Pancreas (tissue), 10 donors: ENCODE measurements at regions not wholly inside any gene's neighbourhood (a gene's known extent, or its start where the extent isn't known, plus 50 kb on each side); places are given as distances from the start of the nearest gene placed in this dataset.

Experiments used
- ATAC-seq, 4 donors: fragments of 200-7000 bp; cut with Tn5 transposase; one replicate each; pipeline versions ENCODE4 v1.8.0 to v1.9.1; 2020; ENCODE audit warnings: mild to moderate bottlenecking in 4 of 4, moderate library complexity in 4 of 4
- DNase-seq, 6 donors: peaks; one replicate each; pipeline ENCODE4 v3.0.0-alpha.2; 2020
- FAIRE-seq: peaks from 2 replicates; lab custom pipeline; 2012; peaks lifted over from hg19 to GRCh38; lab: Jason Lieb, UNC
- H3K27ac ChIP-seq, 4 donors: fragments of 200-600 bp; sonication (generic); 1 replicate in 3 of 4; 2 replicates in 1 of 4; pipeline versions ENCODE4 v1.5.0 to v1.8.0; 2020
- H3K27me3 ChIP-seq, 4 donors: fragments of 200-600 bp; one replicate each; pipeline ENCODE4 v1.8.0; 2021
- H3K36me3 ChIP-seq, 3 donors: fragments of 200-600 bp; sonication (generic) in 1 of 3; one replicate each; pipeline versions ENCODE4 v1.5.0 to v1.8.0; 2020 to 2021
- H3K4me1 ChIP-seq, 3 donors: fragments of 200-600 bp; one replicate each; pipeline ENCODE4 v1.8.0; 2021
- H3K4me3 ChIP-seq, 4 donors: fragments of 200-600 bp; sonication (generic) in 2 of 4; one replicate each; pipeline versions ENCODE4 v1.5.0 to v1.8.0; 2020 to 2021
- H3K9me3 ChIP-seq, 4 donors: fragments of 200-600 bp; one replicate each; pipeline ENCODE4 v1.8.0; 2021
- CTCF ChIP-seq, 4 donors: fragments of 200-600 bp; sonication (generic) in 3 of 4; IDR thresholded peaks; one replicate each; pipeline versions ENCODE4 v1.5.0 to v1.8.0; 2021; ENCODE audit warnings: antibody characterized with exemption in 4 of 4
- WGBS, 2 donors: extraction: QIAGEN DNeasy Blood & Tissue Kit; methylation state at CpG; one replicate each; pipeline ENCODE4 v1.1.7; 2013; 5-methylcytosine and 5-hydroxymethylcytosine counted together
- intact Hi-C, 3 donors: fragments of 100-400 bp; cut with DNase I; formaldehyde crosslinking; loops; one replicate each; pipeline versions ENCODE4 v1.11.1 to v1.14.2; 2022
- donor health status: healthy with polysubstance abuse.
- donor health status: DM: no; HTN: no; CAD: no; lungs with moderate emphysema.
- donor health status: DM: no; HTN: no; CAD: no.
- donor health status: control.
- donor health status: control.
- donor health status: Bipolar disorder and iron deficiency.
- donor health status: DM: yes; HTN: yes; CAD: no.
- donor health status: DM: no; HTN: no; CAD: no.
- donor health status: DM: no; HTN: no; CAD: no.
- donor health status: DM: yes; HTN: yes; CAD: no.

- H3K27me3 ChIP-seq: no peaks in the 10 kb centered on the region
- WGBS, 2 donors: 48 to 71% methylated on average over 4 of the region's 4 CpGs
- H3K4me1 ChIP-seq: no peaks in the 10 kb centered on the region
- FAIRE-seq (no peak), ATAC-seq (no peak), DNase-seq (no peak)
- TF ChIP-seq CTCF (IDR thresholded peaks at IDR 0.05): no peak
- H3K4me3 ChIP-seq: no peak overlapping the region
- H3K9me3 ChIP-seq: no peaks in the 10 kb centered on the region
- no peak overlapping the region for H3K27ac ChIP-seq
- intact Hi-C loops: no loop called here
- H3K36me3 ChIP-seq: no peaks in the 10 kb centered on the region
Measured at GRCh38 chr4:162557516-162558106, 393.8 kb upstream of the FSTL5 start.

DNA sequence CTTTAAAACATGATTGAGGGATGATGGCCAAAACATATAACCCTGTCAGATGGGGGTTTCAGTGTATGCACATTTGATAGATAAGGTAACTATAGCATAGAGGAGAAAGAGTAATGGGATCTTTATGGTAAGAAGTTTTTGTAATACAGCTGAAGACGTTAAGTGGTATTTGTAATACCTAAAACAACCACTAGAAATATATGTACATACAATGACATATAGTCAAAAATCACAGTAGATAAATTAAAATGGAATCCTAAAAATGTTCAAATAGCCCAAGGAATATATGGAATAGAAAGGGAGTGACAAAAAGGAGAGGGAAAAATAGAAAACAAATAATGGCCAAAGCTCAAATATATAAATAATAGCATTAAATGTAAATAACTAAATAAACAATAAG lies 371.3 kb upstream of the FSTL5 start:
- DNase-seq (no peak), ATAC-seq (no peak), FAIRE-seq (no peak)
- Histone ChIP-seq H3K27ac (no peak overlapping the region), H3K9me3 (no peaks in the 10 kb centered on the region), H3K4me3 (no peak overlapping the region), H3K4me1 (no peaks in the 10 kb centered on the region), H3K36me3 (no peaks in the 10 kb centered on the region), H3K27me3 (no peaks in the 10 kb centered on the region)
- WGBS, 2 donors: 32 to 59% methylated on average over 1 of the region's 1 CpG
- intact Hi-C loops: no loop called here
- no peak for TF ChIP-seq CTCF (IDR thresholded peaks at IDR 0.05)

DNA sequence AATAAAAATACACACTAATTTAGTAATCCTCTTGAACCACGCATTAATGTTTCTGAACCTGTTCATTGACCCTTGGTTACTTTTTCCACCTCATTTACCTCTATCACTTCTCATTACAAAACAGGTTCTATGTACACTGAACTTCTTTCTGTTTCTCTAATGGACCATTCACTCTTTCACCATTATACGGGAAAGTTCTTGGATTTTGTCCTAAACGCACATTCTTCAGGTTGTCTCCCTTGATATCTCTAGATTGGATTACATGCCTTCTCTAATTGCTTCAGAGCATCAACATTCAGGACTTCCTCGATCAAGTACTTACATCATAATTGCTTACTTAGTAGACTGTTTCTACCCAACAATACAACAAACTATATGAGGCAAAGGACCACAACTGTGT lies 359.4 kb upstream of the FSTL5 start:
- FAIRE-seq: no peak
- Histone ChIP-seq H3K36me3 (no peaks in the 10 kb centered on the region), H3K4me1 (no peaks in the 10 kb centered on the region), H3K27ac (no peak overlapping the region), H3K4me3 (no peak overlapping the region), H3K27me3 (no peaks in the 10 kb centered on the region), H3K9me3 (no peaks in the 10 kb centered on the region)
- TF ChIP-seq CTCF (IDR thresholded peaks at IDR 0.05): no peak
- DNase-seq: no peak
- WGBS, 2 donors: 67 to 80% methylated on average over 4 of the region's 4 CpGs
- ATAC-seq: no peak
- intact Hi-C loops: no loop called here

DNA sequence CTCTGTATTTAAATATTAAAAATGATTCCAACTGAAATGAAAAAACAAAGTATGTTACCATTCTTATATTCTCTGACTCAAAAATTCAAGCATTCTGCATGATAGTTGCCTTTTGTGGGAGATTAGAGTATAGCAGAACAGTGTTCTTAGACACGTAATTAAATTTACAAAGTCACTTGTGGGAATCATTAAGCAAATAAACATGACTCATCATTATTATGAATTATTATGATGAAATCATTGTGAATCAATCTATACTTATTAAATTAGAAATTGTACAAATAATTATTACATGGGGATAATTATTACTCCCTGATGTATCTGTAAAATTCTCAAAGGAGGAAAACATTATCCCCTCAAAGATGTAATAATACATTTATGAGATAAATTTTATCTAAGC lies 358.9 kb upstream of the FSTL5 start:
- no peaks in the 10 kb centered on the region for H3K36me3 ChIP-seq
- no peaks in the 10 kb centered on the region for H3K4me1 ChIP-seq
- H3K27ac ChIP-seq: no peak overlapping the region
- H3K9me3 ChIP-seq: no peaks in the 10 kb centered on the region
- intact Hi-C loops: no loop called here
- DNase-seq (no peak), ATAC-seq (no peak), FAIRE-seq (no peak)
- no peak overlapping the region for H3K4me3 ChIP-seq
- no peak for TF ChIP-seq CTCF (IDR thresholded peaks at IDR 0.05)
- H3K27me3 ChIP-seq: no peaks in the 10 kb centered on the region
- 46 to 60% methylated on average over 1 of the region's 1 CpG for WGBS, 2 donors

DNA sequence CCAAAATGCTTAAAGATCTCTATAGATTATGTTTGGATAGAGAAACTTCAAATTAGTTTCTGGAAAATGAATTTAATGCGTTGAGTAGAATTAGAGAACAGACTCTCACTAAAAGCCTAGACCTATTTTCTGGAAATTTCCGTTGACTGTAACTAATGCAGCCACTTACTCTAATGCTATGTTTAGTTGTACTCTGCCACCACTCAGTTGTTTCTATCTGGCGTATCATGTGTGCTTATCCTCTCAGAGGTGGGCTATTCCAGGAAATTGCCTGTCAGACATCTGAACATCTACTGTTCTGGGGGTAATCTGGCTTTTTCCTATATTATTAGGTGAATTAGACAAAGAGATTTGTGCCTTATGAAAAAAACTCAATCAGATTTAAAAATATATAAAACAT lies 347.1 kb upstream of the FSTL5 start:
- Histone ChIP-seq H3K27ac (no peak overlapping the region), H3K4me1 (no peaks in the 10 kb centered on the region), H3K9me3 (no peaks in the 10 kb centered on the region), H3K4me3 (no peak overlapping the region), H3K36me3 (no peaks in the 10 kb centered on the region), H3K27me3 (no peaks in the 10 kb centered on the region)
- 77 to 79% methylated on average over 3 of the region's 3 CpGs for WGBS, 2 donors
- no peak for TF ChIP-seq CTCF (IDR thresholded peaks at IDR 0.05)
- ATAC-seq (no peak), FAIRE-seq (no peak), DNase-seq (no peak)
- intact Hi-C loops: no loop called here
